EH (cell line): ENCODE measurements at regions not wholly inside any gene's neighbourhood (a gene's known extent, or its start where the extent isn't known, plus 50 kb on each side); places are given as distances from the start of the nearest gene placed in this dataset.

ENCODE experiments used
- DNase-seq: peaks from one replicate; pipeline ENCODE4 v3.0.0-alpha.2; 2015; ENCODE audit warnings: low read depth

- DNase-seq: no peak
Measured at GRCh38 chr4:106767991-106768390, 268.1 kb downstream of the DKK2 start.

- DNase-seq: peak; percentile 83
Measured at GRCh38 chr4:106766519-106766918, 269.6 kb downstream of the DKK2 start.

GRCh38 chr4:106764774-106765173 lies 271.3 kb downstream of the DKK2 start:
- no peak for DNase-seq

GRCh38 chr4:106762666-106763443 lies 273.3 kb downstream of the DKK2 start:
- DNase-seq: peak; percentile 59

- peak; percentile 27 for DNase-seq
Measured at GRCh38 chr4:106753426-106753825, 282.7 kb downstream of the DKK2 start.

GRCh38 chr4:106746451-106746850 lies 289.7 kb downstream of the DKK2 start:
- DNase-seq: peak; percentile 92

- DNase-seq: no peak
Measured at GRCh38 chr4:106738121-106738520, 298.0 kb downstream of the DKK2 start.

GRCh38 chr4:106718548-106718947 lies 317.6 kb downstream of the DKK2 start:
- no peak for DNase-seq

GRCh38 chr4:106717091-106717490 lies 319.0 kb downstream of the DKK2 start:
- DNase-seq: peak; percentile 53

- no peak for DNase-seq
Measured at GRCh38 chr4:106715825-106716224, 320.3 kb downstream of the DKK2 start.

- no peak for DNase-seq
Measured at GRCh38 chr4:106708464-106708816, 327.7 kb downstream of the DKK2 start.

GRCh38 chr4:106707776-106708463 lies 328.2 kb downstream of the DKK2 start:
- peak; percentile 73 for DNase-seq

- peak; percentile 23 for DNase-seq
Measured at GRCh38 chr4:106704253-106704870, 331.8 kb downstream of the DKK2 start.

GRCh38 chr4:106700321-106700720 lies 331.7 kb upstream of the GIMD1 start:
- peak; percentile 79 for DNase-seq

- DNase-seq: peak; percentile 68
Measured at GRCh38 chr4:106698621-106699195, 330.1 kb upstream of the GIMD1 start.

GRCh38 chr4:106695501-106696262 lies 327.1 kb upstream of the GIMD1 start:
- DNase-seq: peak; percentile 85

- DNase-seq: no peak
Measured at GRCh38 chr4:106694232-106694631, 325.7 kb upstream of the GIMD1 start.

- peak; percentile 41 for DNase-seq
Measured at GRCh38 chr4:106691749-106692148, 323.2 kb upstream of the GIMD1 start.

- peak; percentile 87 for DNase-seq
Measured at GRCh38 chr4:106690487-106690886, 321.9 kb upstream of the GIMD1 start.

- peak; percentile 45 for DNase-seq
Measured at GRCh38 chr4:106687026-106687425, 318.4 kb upstream of the GIMD1 start.

GRCh38 chr4:106681381-106681921 lies 312.9 kb upstream of the GIMD1 start:
- no peak for DNase-seq

- DNase-seq: no peak
Measured at GRCh38 chr4:106679063-106679462, 310.5 kb upstream of the GIMD1 start.
